ENCODE measurements at regions not wholly inside any gene's neighbourhood (a gene's known extent, or its start where the extent isn't known, plus 50 kb on each side); places are given as distances from the start of the nearest gene placed in this dataset.

DNA sequence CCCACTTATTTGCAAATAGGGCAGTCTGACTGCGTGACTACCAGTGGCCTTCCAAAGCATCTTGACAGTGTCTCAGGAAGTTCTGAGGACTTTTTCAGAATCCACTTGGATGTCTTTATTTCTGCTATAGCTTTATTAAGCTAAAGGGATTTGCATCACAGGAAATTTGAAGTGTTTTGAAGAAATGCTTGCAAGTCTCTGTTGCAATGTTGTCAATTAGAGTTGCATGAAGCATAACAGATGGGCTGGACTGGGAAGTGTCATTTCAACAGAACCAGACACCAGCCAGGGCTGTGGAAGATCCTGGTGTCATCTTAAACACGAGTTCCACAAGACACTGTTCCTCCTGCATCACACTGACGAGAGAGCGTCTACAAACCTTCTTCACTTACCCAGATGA, 224.5 kb downstream of the EN1 start:
- FAIRE-seq (no peak), DNase-seq (ENCODE audit: insufficient read length, low spot score) (no peak)

DNA sequence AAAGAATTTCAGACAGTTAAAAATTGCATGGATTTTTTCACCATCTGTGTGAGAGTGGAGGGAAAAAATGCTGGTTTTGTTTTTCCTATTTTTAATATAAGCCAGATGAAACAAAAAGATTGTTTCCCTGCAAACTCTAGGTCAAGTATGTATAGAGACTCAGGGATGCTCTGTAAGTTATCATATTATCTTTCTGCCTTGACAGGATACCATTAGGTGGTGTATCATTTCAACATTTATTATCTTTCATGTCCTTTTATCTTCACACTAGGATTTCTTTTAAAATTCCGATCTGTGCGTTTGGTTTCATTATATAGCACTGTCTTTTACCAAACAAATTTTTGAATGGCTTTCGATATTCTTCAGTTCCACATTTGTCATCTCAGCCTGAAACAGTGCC, 225.3 kb downstream of the EN1 start:
- DNase-seq (ENCODE audit: insufficient read length, low spot score) (no peak), FAIRE-seq (no peak)

DNA sequence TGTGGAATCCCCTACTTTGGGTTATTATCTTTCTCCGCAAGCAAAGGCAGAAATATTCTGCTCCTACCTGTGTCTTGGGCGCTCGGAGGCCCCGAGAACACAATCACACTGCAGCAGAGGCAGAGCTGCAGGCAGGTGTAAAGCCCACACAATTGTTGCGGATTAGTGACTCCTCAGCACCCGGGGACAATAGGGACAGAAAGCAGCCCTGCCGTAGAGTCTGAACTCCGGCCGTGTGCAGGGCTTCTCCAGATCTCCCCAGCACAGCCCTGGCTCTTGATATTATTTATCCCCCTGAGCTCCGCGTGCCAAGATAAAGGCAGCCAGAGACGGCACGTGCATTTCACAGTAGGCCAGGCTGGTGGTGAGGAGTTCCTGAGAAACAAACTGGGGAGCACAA, 229.2 kb downstream of the EN1 start:
- FAIRE-seq (no peak), DNase-seq (ENCODE audit: insufficient read length, low spot score) (no peak)

DNA sequence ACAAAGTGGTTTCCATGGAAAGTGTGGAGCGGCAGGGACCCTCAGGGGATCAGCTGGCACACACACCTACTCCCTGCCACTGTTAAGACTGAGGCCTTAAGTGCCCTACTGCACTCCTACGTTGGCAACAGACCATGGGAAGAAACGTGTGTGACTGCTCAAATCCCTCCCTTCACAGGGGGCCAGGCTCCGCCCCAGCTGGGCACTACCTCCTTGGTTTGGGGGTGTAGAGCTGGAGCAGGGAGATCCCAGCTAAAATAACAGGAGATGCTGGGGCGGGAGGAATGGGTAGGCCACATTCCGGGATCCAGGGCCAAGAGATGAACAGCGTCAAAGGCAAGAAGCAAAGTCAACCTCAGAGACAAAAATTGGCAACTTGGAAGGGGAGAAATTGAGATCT, 231.0 kb downstream of the EN1 start:
- FAIRE-seq, result no peak
- DNase-seq (ENCODE audit: insufficient read length, low spot score), result no peak

DNA sequence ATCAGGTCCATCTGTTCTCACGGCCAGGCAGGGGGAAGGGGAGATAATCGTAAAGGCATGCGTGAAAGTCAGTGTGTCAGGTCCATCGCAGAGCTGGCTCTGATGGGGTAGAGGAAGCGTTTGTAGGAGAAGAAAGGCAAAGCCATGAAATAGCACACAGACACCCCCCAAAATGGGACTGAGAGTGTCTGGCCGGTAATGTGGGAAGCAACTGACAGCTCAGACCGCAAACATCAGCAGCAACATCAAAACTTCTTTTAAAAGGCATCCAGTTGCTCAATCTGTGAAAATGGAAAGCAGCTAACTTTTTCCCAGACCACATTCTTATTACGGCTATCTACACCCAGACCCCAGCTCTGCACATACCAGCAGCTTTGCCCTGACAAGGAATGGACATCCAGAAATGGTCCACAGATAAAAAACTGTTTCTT, 232.6 kb downstream of the EN1 start:
- FAIRE-seq (no peak), DNase-seq (ENCODE audit: insufficient read length, low spot score) (no peak)

DNA sequence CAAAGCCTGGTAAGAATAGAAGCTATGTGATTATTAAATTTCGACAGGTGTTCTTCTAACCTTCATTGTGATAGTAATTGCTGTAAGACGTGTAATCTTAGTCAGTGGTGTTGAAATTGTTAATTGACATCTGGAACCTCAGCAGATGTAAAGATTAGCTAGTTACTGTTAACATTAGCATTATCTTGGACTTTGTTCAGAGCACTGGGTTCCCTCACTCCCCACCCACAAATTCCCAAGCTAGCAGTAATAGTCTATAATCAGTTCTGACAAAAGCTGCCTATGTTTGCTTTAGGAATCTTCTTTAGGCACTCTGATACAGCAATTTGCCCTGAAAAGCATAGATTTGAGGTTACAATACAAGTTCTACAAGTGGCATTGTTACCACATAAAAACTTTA, 233.7 kb downstream of the EN1 start:
- no peak for FAIRE-seq
- DNase-seq (ENCODE audit: insufficient read length, low spot score), result no peak

DNA sequence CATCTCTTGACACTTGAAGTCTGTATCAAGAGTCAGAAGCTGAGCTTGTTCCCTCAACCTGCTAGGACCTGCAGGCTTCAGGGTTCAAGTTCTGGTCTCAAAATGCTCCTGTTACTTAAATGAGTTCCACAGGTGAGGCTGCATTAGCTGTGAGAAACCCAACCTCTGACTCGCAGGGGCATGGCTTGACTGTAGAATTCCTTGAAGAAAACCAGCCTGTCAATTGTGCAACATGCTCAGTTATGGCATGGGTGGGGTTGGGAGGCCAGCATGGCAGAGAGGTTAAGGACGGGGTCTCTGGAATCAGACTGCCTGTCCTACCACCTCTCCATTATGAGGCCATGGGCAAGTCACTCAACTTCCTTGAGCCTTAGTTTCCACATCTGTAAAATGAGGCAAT, 235.8 kb downstream of the EN1 start:
- no peak for FAIRE-seq
- DNase-seq (ENCODE audit: insufficient read length, low spot score), result no peak

DNA sequence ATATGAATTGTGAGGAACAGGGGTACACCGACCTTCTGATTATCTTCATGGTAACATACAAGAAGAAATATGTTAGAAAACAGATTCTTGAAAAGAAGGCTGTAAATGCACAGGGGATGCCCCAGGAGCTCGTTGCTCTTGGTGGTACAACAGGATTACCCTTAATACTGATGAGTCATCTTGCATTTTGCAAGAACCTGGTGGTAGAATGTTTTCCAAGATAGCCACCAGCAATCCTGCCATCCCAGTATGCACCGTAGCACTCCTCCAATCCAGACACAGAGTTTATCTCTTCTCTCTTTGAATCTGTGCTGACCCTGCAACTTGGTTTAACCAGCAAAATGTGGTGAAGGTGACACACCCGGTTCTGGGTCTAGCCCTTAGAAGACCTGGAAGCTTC, 238.3 kb downstream of the EN1 start:
- FAIRE-seq (no peak), DNase-seq (ENCODE audit: insufficient read length, low spot score) (no peak)

DNA sequence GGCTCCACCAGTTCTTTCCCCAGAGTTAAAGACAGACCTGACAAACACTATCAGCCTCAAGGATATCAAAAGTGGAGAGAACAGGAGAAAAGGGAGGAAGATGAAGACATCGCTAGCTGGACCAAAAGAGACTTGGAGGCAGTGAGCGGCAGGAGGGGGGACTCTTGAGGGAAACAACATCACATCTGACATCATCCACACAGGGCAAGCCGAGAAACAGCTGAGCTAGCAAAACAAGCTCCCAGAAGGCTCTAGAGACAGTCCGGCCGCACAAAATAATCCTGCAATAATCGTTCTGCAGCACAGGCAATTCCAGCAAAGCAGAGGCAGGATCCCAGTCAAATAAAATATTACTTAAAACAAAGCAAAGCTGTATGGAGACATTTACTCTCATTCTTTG, 239.8 kb downstream of the EN1 start:
- FAIRE-seq, result no peak

DNA sequence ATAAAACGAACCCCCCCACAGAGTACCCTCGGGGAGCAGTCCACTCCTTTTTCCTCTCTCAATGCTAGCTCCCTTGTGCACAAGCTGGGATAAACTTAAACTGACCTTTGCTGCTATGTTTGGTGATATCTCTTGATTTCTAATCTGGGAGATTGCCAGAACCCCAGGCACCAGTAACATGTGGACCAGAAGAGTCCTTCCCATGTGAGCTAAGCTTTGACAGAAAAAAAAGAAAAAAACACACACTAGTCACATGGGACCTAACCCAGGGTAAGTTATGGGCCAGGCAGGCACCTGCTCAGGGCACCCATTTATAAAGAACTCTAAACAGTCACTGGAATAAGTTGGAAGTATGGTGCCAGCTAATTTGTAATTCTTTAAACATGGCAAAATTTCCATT, 242.6 kb downstream of the EN1 start:
- no peak for DNase-seq (ENCODE audit: insufficient read length, low spot score)
- FAIRE-seq, result no peak

More for the DNA sequence above, 239.8 kb downstream of the EN1 start:
- no peak for DNase-seq (ENCODE audit: insufficient read length, low spot score)

DNA sequence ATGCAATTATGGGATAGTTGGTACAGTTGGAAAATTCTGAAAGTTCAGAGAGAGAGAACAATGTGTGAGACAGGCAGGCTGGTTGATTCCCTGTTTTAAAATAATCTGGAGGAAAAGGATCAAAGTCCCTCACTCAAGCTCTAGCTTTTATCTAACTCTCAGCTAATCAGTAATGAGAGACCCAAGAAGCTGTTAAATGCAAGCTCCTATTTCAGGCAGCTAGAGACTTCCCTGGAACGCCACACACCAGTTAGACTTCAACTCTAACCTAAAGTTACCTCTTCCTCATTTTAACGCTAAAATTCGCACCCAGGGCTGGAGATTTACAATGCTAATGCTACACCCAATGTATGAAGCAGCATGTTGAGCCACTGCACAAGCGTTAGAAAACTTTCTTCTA, 243.1 kb downstream of the EN1 start:
- FAIRE-seq (no peak), DNase-seq (ENCODE audit: insufficient read length, low spot score) (no peak)

DNA sequence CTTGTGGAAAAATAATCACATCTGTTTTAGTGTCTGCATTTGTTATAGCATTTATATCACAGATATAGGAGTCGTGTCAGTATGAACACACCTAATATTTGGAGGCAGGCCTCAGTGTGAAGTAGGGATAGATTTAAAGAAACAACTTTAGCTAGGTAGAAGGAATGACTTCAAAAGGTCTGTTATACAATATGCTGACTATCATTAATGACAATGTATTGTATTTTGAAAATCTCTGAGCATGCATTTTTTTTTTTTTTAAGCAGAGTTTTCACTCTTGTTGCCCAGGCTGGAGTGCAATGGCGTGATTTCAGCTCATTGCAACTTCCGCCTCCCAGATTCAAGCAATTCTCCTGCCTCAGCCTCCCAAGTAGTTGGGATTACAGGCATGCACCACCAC, 248.3 kb downstream of the EN1 start:
- FAIRE-seq (no peak), DNase-seq (ENCODE audit: insufficient read length, low spot score) (no peak)

DNA sequence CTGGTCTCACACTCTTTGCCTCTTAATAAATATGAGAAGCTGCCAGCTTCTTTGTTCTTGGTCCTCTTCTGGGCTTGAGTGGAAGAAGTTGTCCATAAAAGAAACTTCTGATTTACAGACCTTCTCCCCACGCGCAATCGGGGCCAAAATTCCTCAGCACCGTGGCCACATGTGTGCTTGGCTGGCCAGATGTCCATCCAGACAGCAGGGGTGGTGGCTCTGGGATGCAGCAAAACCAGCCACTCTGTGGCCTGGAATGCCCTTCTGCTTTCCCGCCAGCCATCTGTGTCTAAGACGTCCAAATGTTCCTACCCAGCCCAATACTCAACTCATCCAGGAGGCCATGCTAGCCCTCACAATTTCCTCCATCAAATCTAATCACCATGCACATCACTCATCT, 250.8 kb downstream of the EN1 start:
- FAIRE-seq (no peak), DNase-seq (ENCODE audit: insufficient read length, low spot score) (no peak)

DNA sequence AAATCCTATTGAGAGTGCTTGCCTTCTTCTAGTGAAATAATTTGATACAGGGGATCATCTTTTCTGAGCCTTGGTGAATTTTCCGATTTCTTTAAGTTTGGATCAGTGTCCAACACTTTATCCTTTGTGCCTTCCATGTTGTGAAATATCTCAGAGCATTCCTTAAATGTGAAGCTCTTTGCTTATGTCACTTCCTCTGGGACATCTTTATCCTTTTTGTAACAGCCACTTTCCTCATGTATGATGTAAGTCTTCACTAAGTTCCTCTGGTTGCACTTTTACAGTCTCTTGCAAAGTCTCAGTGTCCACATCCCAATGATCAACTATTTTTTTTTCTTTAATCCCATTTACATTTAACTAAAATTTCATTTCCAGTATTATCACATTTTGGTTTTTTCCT, 254.2 kb downstream of the EN1 start:
- FAIRE-seq (no peak), DNase-seq (ENCODE audit: insufficient read length, low spot score) (no peak)

DNA sequence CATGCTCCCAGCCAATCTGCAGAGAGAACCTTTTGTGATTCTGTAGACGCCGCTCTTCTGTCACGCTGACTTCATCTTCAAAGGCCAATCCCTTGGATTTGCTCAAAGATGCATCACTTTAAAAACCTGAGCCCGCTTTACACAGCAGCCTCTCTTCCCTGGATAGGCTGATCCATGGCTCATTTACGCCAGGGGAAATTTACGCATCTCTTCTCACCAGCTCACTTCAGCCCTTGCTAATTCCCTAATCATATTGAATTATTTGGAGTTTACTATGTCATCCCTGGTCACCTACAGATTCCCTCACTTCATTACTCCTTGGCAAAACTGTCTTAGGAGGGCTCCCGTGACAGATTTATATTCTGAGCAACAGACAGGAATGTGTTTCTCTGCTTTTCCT, 256.2 kb downstream of the EN1 start:
- DNase-seq (ENCODE audit: insufficient read length, low spot score) (no peak), FAIRE-seq (no peak)

DNA sequence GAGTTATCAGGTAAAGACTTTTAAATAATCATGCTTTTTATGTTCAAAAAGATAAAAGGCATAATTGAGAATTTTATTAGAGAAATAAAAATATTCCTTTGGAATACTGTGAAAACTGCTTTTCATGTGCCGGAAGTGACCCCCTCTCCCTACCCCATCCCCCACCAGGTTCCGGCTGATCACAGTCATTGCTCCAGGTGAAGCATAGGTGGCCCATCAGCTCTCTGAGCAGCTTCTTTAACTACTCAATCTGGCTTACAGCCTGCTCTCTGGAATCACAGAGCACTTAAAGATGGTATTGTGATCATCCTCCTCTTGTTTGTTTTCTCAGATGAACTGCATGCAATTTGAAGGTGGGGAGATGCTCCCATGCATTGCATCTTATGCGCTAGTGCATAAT, 257.7 kb downstream of the EN1 start:
- no peak for FAIRE-seq
- no peak for DNase-seq (ENCODE audit: insufficient read length, low spot score)

DNA sequence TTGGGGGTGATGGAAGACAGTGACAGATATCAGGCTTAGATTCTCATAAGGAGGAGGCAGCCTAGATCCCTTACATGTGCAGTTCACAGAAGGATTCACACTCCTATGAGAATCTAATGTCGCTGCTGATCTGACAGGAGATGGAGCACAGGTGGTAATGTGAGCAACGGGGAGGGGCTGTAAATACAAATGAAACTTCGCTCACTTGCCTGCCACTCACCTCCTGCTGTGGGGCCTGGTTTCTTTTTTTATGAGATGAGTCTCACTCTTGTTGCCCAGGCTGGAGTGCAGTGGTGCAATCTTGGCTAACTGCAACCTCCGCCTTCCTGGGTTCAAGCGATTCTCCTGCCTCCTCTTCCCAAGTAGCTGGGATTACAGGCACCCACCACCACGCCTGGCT, 258.6 kb downstream of the EN1 start:
- no peak for FAIRE-seq
- no peak for DNase-seq (ENCODE audit: insufficient read length, low spot score)

DNA sequence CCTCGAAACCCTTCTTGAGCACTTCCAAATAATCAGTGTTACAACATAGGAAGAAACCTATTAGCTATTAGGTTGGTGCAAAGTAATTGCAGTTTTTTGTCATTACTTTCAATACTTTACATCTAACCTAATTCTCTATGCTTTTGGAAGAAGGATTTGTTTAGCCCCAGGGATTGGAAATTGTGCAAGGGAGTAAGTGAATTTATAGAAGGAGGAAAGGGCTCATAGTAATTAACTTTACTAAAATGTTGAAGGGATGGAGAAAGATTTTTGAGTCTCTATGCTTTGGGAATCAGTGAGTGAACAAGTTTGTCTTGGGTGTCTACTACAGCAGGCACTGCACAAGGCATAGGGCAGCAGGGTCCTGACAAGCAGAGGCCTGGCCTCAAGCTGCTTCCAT, 261.1 kb downstream of the EN1 start:
- no peak for DNase-seq (ENCODE audit: insufficient read length, low spot score)
- no peak for FAIRE-seq

DNA sequence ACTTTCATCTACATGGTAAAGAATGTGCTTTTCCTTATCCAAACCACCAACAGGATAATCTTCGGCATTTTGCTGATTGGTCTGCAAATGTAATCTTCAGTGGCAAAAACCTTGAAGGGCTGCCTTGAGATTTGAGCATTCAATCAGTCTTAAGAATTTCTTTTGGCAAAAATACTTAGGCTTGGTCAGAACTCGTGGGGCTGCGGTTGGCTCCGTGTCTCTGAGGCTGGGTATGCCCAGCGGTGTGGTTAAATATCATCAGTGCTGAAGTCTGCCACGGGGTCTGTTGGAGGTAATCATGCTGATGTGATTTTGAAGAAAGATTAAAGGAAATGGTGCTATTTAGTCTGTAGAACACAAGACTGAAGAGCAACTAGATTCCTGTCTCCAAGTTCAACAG, 262.6 kb downstream of the EN1 start:
- no peak for DNase-seq (ENCODE audit: insufficient read length, low spot score)
- no peak for FAIRE-seq

DNA sequence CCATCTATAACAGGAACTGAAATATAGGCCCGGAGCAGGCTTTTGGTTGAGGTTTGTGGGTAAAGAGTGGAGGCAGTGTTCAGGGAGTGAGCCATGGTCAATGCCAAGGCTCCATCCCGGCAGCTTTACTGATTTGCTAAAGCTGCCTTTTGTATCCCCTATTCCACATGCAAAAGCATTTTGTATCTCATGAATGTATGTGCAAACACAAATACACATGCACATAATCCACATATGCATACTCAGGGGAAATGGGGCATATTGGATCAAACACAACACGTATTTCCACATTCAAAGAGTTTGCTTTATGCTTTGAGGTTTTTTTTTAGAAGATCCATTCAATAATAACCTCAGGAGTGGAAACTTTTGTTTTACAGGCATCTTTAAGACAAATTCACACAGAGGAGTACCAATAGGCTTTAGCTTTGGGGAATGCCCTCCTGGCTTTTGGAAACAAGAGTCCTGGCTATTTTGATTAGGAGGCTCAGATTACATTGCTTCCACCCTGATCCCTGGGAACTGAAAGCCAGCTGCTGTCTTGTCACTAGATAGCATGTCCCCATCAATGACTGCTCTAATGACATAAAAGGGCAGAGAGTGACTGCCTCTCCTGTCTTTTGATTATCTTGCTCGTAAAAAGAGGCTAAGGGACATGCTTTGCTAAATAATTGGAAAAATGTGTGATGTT, 263.2 kb downstream of the EN1 start:
- DNase-seq (ENCODE audit: insufficient read length, low spot score) (no peak), FAIRE-seq (no peak)

DNA sequence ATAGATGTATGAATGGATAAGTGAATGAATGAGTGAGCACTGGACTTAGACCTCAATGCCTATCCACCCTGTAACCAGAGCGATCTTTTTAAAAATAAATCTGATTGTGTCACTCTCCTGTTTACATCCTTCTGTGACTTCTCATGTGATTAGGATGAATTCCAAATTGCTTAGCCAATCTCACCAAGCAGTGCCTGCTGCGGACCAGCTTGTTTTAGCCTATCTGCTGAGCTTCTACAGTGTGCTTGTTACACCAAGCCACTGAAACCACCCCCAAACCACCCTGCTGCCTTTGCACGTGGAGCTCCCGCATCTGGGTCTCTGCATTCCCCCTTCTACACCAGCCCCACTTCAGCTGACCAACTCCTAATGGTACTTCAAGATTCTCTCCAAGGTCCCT, 265.4 kb downstream of the EN1 start:
- no peak for DNase-seq (ENCODE audit: insufficient read length, low spot score)
- no peak for FAIRE-seq

DNA sequence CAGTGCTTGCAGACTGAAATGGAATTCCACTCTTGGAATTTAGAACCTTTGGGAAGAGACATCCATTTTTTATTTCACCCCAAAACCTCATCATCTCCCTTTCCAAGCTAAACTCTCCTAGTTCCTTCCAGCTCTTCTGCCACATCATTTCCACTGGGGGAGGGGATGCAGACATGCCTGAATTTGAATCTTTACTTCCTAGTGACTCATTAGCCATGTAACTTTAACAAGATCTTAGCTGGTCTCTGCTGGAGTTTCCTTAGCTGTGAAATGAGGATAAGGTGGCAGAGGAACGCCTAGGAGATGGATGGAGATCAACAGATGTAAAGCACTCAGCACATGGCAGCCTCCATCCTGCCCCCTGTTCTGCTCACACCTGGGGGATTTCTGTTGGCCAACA, 266.8 kb downstream of the EN1 start:
- FAIRE-seq, result no peak
- no peak for DNase-seq (ENCODE audit: insufficient read length, low spot score)

DNA sequence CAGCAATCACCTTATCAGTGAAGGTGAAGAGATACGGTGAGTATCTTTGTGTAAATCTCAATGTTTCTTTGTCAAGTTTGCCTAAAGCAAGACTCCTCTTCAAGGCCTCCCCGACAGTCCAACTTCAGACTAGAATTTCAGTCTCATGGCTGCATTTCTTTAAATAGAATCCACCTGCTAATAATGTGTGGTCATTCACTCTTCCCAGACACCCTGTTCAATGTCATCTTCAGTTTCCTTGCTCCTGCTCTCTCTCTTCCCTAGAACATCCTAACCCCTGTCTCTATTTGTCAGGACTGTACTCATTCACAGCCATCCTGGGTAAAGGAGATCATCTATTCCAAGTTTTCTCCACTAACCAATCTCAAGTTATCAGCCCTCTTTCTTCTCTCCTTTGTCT, 267.3 kb downstream of the EN1 start:
- FAIRE-seq, result no peak
- DNase-seq (ENCODE audit: insufficient read length, low spot score), result no peak

All from GM19239 (cell line).